Breast epithelium (tissue), 4 donors: ENCODE measurements at regions not wholly inside any gene's neighbourhood (a gene's known extent, or its start where the extent isn't known, plus 50 kb on each side); places are given as distances from the start of the nearest gene placed in this dataset.

ENCODE experiments used
- DNase-seq, 2 donors: peaks; one replicate each; pipeline ENCODE4 v3.0.0-alpha.2; 2019; ENCODE audit warnings: low spot score in 2 of 2
- H3K27ac ChIP-seq, 2 donors: fragments of 200-600 bp; sonication (generic) in 1 of 2; one replicate each; pipeline ENCODE4 v1.5.1; 2016 to 2019; ENCODE audit warnings: mild to moderate bottlenecking in 1 of 2
- H3K27me3 ChIP-seq, 2 donors: fragments of 200-600 bp; sonication (generic) in 1 of 2; one replicate each; pipeline versions ENCODE4 v1.5.1 to v1.6.0; 2017 to 2019; ENCODE audit warnings: control low read depth in 1 of 2, mild to moderate bottlenecking in 1 of 2
- H3K36me3 ChIP-seq: fragments of 200-600 bp; one replicate; pipeline ENCODE4 v1.5.1; 2019
- H3K4me1 ChIP-seq, 2 donors: fragments of 200-600 bp; sonication (generic); one replicate each; pipeline ENCODE4 v1.5.1; 2016 to 2019; ENCODE audit warnings: control low read depth in 1 of 2
- H3K4me3 ChIP-seq, 3 donors: fragments of 200-600 bp; sonication (generic); 1 replicate in 2 of 3; 2 replicates in 1 of 3; pipeline ENCODE4 v1.5.1; 2016 to 2019; ENCODE audit warnings: mild to moderate bottlenecking in 3 of 3, moderate library complexity in 2 of 3
- H3K9me3 ChIP-seq, 2 donors: fragments of 200-600 bp; sonication (generic) in 1 of 2; one replicate each; pipeline ENCODE4 v1.5.1; 2016 to 2019; ENCODE audit warnings: control low read depth in 1 of 2
- POLR2A ChIP-seq: fragments of 450-650 bp; IDR thresholded peaks from one replicate; pipeline ENCODE4 v1.6.1; 2016; ENCODE audit warnings: antibody characterized with exemption, mild to moderate bottlenecking, moderate library complexity
- POLR2AphosphoS5 ChIP-seq, 3 donors: sonication (generic); formaldehyde crosslinking; IDR thresholded peaks; one replicate each; pipeline ENCODE4 v1.6.1; 2017; ENCODE audit warnings: antibody characterized with exemption in 3 of 3
- intact Hi-C: fragments of 100-400 bp; cut with DNase I; formaldehyde crosslinking; loops from one replicate; pipeline ENCODE4 v1.15.1; 2023; ENCODE audit warnings: low total_unique reads
- TF ChIP-seq, protein P1 (sequence below), 3 donors: fragments of 450-650 bp; IDR thresholded peaks; one replicate each; pipeline ENCODE4 v1.5.1; 2016 to 2017; ENCODE audit warnings: antibody characterized with exemption in 3 of 3, mild to moderate bottlenecking in 3 of 3, moderate library complexity in 3 of 3

GRCh38 chr12:42691991-42692557, 102.5 kb upstream of the PRICKLE1 start:
- no peaks in the 10 kb centered on the region for H3K27me3 ChIP-seq
- TF ChIP-seq POLR2AphosphoS5 (IDR thresholded peaks at IDR 0.05) (no peak), POLR2A (no peak)
- TF ChIP-seq, protein P1, sequence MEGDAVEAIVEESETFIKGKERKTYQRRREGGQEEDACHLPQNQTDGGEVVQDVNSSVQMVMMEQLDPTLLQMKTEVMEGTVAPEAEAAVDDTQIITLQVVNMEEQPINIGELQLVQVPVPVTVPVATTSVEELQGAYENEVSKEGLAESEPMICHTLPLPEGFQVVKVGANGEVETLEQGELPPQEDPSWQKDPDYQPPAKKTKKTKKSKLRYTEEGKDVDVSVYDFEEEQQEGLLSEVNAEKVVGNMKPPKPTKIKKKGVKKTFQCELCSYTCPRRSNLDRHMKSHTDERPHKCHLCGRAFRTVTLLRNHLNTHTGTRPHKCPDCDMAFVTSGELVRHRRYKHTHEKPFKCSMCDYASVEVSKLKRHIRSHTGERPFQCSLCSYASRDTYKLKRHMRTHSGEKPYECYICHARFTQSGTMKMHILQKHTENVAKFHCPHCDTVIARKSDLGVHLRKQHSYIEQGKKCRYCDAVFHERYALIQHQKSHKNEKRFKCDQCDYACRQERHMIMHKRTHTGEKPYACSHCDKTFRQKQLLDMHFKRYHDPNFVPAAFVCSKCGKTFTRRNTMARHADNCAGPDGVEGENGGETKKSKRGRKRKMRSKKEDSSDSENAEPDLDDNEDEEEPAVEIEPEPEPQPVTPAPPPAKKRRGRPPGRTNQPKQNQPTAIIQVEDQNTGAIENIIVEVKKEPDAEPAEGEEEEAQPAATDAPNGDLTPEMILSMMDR (IDR thresholded peaks at IDR 0.05) = no peak
- H3K27ac ChIP-seq = no peak overlapping the region
- DNase-seq = no peak
- peak overlapping the region in 2 of 3 donors; percentile 39 to 61 for H3K4me3 ChIP-seq
- no peaks in the 10 kb centered on the region for H3K9me3 ChIP-seq
- H3K36me3 ChIP-seq = no peaks in the 10 kb centered on the region
- intact Hi-C loops = no loop called here
- H3K4me1 ChIP-seq = peaks cover 0 to 2% of the 10 kb centered on the region in 2 donors

DNA sequence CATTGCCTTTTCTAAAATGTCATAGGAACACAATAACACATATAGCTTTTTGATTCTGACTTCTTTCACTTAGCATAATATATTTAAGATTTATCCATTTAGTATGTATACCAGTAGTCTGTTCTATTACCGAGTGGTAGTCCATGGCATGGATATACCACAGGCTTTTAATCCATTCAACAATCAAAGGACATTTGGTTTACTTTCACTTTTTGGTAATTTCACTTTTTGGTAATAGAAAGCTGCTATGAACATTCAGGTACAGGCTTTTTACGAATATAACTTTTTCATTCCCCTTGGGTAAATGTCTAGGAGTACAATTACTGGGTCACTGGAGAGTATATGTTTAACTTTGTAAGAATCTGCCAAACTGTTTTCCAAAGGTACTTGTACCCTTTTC, 100.7 kb upstream of the PRICKLE1 start:
- H3K27ac ChIP-seq = no peak overlapping the region
- no peak overlapping the region for H3K4me3 ChIP-seq
- TF ChIP-seq POLR2A (no peak), POLR2AphosphoS5 (IDR thresholded peaks at IDR 0.05) (no peak)
- TF ChIP-seq, protein P1 (IDR thresholded peaks at IDR 0.05) = no peak
- H3K4me1 ChIP-seq = no peaks in the 10 kb centered on the region
- DNase-seq = no peak
- H3K9me3 ChIP-seq = no peaks in the 10 kb centered on the region
- intact Hi-C loops = no loop called here
- no peaks in the 10 kb centered on the region for H3K36me3 ChIP-seq
- H3K27me3 ChIP-seq = no peaks in the 10 kb centered on the region

GRCh38 chr12:42689699-42690098, 100.2 kb upstream of the PRICKLE1 start:
- Histone ChIP-seq H3K36me3 (no peaks in the 10 kb centered on the region), H3K4me1 (no peaks in the 10 kb centered on the region), H3K27me3 (no peaks in the 10 kb centered on the region), H3K4me3 (no peak overlapping the region), H3K27ac (no peak overlapping the region), H3K9me3 (no peaks in the 10 kb centered on the region)
- TF ChIP-seq POLR2A = no peak
- no peak for TF ChIP-seq POLR2AphosphoS5 (IDR thresholded peaks at IDR 0.05)
- TF ChIP-seq, protein P1 (IDR thresholded peaks at IDR 0.05) = no peak
- no peak for DNase-seq
- intact Hi-C loops = no loop called here

DNA sequence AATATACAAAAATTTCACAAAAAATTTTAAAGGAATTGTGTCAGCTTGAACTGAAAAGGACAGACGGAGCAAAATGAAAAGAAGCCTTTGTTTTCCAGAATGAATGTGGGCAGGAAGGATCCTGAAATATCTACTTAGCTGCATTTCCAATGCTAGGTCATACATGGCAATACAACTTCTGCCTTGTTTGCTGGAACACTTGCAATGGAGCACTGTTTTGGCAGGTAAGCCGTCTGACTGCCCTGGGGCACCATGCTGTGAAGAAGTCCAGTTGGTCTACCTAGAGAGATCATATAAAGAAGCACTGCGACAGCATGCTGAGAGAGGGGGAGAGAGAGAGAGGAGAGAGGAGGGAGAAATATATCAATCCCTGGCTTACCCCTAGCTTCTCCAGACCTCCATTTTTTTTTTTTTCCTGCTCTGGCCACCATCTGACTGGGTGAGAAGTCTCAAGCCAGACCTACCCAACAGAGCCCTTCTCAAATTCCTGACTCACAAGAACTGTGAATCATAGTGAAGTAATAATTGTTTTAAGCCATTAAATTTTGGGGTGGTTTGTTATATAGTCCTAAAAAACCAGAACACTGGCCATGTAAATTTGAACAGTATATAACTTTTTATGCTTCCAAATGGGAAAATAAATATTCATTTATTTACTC, 97.1 kb upstream of the PRICKLE1 start:
- peak in 1 of 2 donors; percentile 83 for DNase-seq
- peak overlapping the region; percentile 3 to 52 for H3K27ac ChIP-seq
- no peaks in the 10 kb centered on the region for H3K36me3 ChIP-seq
- TF ChIP-seq POLR2AphosphoS5 (IDR thresholded peaks at IDR 0.05) (peak in 1 of 3 donors; percentile 32), POLR2A (no peak)
- TF ChIP-seq, protein P1 (IDR thresholded peaks at IDR 0.05) = no peak
- H3K4me1 ChIP-seq = no peaks in the 10 kb centered on the region
- H3K4me3 ChIP-seq = no peak overlapping the region
- intact Hi-C loops = no loop called here
- no peaks in the 10 kb centered on the region for H3K27me3 ChIP-seq
- H3K9me3 ChIP-seq = no peaks in the 10 kb centered on the region

GRCh38 chr12:42684802-42685071, 95.2 kb upstream of the PRICKLE1 start:
- H3K27me3 ChIP-seq = no peaks in the 10 kb centered on the region
- no peak for DNase-seq
- intact Hi-C loops = no loop called here
- H3K27ac ChIP-seq = no peak overlapping the region
- no peaks in the 10 kb centered on the region for H3K4me1 ChIP-seq
- H3K36me3 ChIP-seq = no peaks in the 10 kb centered on the region
- no peaks in the 10 kb centered on the region for H3K9me3 ChIP-seq
- H3K4me3 ChIP-seq = no peak overlapping the region
- TF ChIP-seq POLR2AphosphoS5 (IDR thresholded peaks at IDR 0.05) (no peak), POLR2A (no peak)
- TF ChIP-seq, protein P1 (IDR thresholded peaks at IDR 0.05) = no peak
